Osteoblast (primary cell): ENCODE measurements at regions not wholly inside any gene's neighbourhood (a gene's known extent, or its start where the extent isn't known, plus 50 kb on each side); places are given as distances from the start of the nearest gene placed in this dataset.

ENCODE experiments used
- DNase-seq: peaks from one replicate; pipeline ENCODE4 v3.0.0; 2011; ENCODE audit warnings: low spot score, mixed read lengths; ENCODE audit not compliant: insufficient read length; ENCODE audit errors: missing footprints
- H2AFZ ChIP-seq: 2 replicates; pipeline ENCODE4 v1.6.0; 2011; ENCODE audit warnings: mild to moderate bottlenecking, low read length
- H3K27ac ChIP-seq: 2 replicates; pipeline ENCODE4 v1.5.1; 2011; ENCODE audit warnings: mild to moderate bottlenecking, low read depth, low read length, moderate library complexity
- H3K27me3 ChIP-seq: 2 replicates; pipeline ENCODE4 v1.6.0; 2012; ENCODE audit warnings: mild to moderate bottlenecking, control low read depth, inconsistent platforms, low read length, moderate library complexity; ENCODE audit not compliant: insufficient read depth
- H3K36me3 ChIP-seq: 2 replicates; pipeline ENCODE4 v1.5.1; 2011; ENCODE audit warnings: mild to moderate bottlenecking, low read length, control low read depth, moderate library complexity; ENCODE audit not compliant: insufficient read depth
- H3K4me1 ChIP-seq: 2 replicates; pipeline ENCODE4 v1.5.1; 2011; ENCODE audit warnings: mild to moderate bottlenecking, low read length, control low read depth, moderate library complexity; ENCODE audit not compliant: insufficient read depth
- H3K4me2 ChIP-seq: 2 replicates; pipeline ENCODE4 v1.6.0; 2011; ENCODE audit warnings: mild to moderate bottlenecking, low read length; ENCODE audit not compliant: insufficient read depth
- H3K4me3 ChIP-seq: fragments of 200-600 bp; sonication (generic); 3 replicates; pipeline ENCODE4 v1.5.1; 2012; ENCODE audit warnings: mild to moderate bottlenecking, low read length, inconsistent platforms; ENCODE audit not compliant: insufficient read depth
- H3K79me2 ChIP-seq: 2 replicates; pipeline ENCODE4 v1.6.0; 2012; ENCODE audit warnings: mild to moderate bottlenecking, low read length, control low read depth, inconsistent platforms; ENCODE audit not compliant: insufficient read depth
- H3K9me3 ChIP-seq: 2 replicates; pipeline ENCODE4 v1.5.1; 2011; ENCODE audit warnings: low read depth, low read length, control low read depth
- H4K20me1 ChIP-seq: 2 replicates; pipeline ENCODE4 v1.6.0; 2012; ENCODE audit warnings: mild to moderate bottlenecking, low read length, control low read depth; ENCODE audit not compliant: insufficient read depth
- TF ChIP-seq, protein P1 (sequence below): IDR thresholded peaks from 2 replicates; pipeline ENCODE4 v1.5.1; 2011; ENCODE audit warnings: mild to moderate bottlenecking, low read depth, low read length, moderate library complexity; ENCODE audit errors: extremely low read depth

DNA sequence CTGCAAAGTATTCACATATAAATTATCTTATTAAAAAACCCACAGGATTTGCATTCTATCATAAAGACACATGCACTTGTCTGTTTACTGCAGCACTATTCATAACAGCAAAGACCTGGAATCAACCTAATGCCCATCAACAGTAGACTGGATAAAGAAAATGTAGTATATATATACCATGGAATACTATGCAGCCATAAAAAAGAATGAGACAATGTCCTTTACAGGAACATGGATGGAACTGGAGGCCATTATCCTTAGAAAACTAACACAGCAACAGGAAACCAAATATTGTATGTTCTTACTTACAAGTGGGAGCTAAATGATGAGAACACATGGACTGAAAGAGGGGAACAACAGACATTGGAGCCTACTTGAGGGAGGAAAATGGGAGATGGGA lies 97.0 kb downstream of the FAM217A start:
- DNase-seq = no peak
- no peaks in the 10 kb centered on the region for H3K79me2 ChIP-seq

DNA sequence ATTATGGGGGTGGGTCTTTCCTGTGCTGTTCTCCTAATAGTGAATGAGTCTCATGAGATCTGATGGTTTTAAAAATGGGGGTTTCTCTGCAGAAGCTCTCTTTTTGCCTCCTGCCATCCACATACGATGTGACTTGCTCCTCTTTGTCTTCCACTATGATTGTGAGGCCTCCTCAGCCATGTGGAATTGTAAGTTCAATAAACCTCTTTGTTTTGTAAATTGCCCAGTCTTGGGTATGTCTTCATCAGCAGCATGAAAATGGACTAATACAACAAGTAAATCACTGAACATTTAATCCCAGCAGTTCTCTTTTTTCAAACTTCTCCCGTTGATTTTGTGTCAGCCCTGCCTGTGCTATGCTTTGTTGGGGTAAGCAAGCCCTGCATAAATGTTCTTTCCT lies 95.2 kb downstream of the FAM217A start:
- DNase-seq = no peak
- Histone ChIP-seq H3K27ac (no peak overlapping the region), H3K4me2 (no peak overlapping the region), H3K27me3 (no peaks in the 10 kb centered on the region), H3K79me2 (no peaks in the 10 kb centered on the region), H2AFZ (no peak overlapping the region), H3K4me3 (no peak overlapping the region), H3K9me3 (no peaks in the 10 kb centered on the region), H3K36me3 (no peaks in the 10 kb centered on the region), H3K4me1 (peaks cover 12% of the 10 kb centered on the region), H4K20me1 (no peaks in the 10 kb centered on the region)
- TF ChIP-seq, protein P1, sequence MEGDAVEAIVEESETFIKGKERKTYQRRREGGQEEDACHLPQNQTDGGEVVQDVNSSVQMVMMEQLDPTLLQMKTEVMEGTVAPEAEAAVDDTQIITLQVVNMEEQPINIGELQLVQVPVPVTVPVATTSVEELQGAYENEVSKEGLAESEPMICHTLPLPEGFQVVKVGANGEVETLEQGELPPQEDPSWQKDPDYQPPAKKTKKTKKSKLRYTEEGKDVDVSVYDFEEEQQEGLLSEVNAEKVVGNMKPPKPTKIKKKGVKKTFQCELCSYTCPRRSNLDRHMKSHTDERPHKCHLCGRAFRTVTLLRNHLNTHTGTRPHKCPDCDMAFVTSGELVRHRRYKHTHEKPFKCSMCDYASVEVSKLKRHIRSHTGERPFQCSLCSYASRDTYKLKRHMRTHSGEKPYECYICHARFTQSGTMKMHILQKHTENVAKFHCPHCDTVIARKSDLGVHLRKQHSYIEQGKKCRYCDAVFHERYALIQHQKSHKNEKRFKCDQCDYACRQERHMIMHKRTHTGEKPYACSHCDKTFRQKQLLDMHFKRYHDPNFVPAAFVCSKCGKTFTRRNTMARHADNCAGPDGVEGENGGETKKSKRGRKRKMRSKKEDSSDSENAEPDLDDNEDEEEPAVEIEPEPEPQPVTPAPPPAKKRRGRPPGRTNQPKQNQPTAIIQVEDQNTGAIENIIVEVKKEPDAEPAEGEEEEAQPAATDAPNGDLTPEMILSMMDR = no peak

More for the DNA sequence above, 97.0 kb downstream of the FAM217A start:
- Histone ChIP-seq H3K27me3 (no peaks in the 10 kb centered on the region), H3K9me3 (no peaks in the 10 kb centered on the region), H2AFZ (no peak overlapping the region), H3K4me3 (no peak overlapping the region), H3K4me2 (no peak overlapping the region), H4K20me1 (no peaks in the 10 kb centered on the region), H3K27ac (no peak overlapping the region), H3K4me1 (peaks cover 18% of the 10 kb centered on the region), H3K36me3 (no peaks in the 10 kb centered on the region)
- TF ChIP-seq, protein P1 = no peak

DNA sequence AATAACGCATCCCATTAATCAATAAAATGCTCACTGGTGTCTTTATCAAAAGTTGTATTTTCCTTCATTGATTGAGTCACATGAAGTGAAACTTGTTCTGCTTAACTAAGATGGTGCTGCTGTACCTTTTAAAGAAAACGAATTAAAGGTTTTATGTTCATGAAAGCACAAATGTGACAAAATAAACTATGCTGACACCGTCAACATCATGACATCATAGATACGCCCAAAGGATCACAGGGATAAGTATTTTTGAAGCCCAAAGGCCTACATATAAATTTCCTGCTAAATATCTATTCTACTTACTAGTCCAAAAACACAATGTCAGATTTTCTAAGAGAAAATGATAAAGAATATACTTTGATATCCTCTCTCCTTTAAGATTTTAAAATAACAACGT lies 94.4 kb downstream of the FAM217A start:
- H2AFZ ChIP-seq = no peak overlapping the region
- TF ChIP-seq, protein P1 = no peak
- no peak for DNase-seq

DNA sequence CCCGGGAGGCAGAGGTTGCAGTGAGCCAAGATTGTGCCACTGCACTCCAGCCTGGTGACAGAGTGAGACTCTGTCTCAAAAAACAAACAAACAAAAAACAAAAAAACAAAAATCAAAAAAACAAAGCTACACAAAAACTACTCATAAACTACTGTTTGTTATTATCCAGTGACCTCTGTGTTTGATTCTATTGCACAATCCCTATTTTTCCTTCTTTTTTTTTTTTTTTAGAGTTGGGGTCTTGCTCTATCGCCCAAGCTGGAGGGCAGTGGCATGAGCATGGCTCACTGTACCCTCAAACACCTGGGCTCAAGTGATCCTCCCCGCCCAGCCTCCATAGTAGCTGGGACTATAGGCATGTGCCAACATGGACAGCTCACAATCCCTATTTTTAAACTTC lies 92.7 kb downstream of the FAM217A start:
- no peak overlapping the region for H3K27ac ChIP-seq
- H3K4me3 ChIP-seq = no peak overlapping the region
- H3K79me2 ChIP-seq = peaks cover 4% of the 10 kb centered on the region
- H2AFZ ChIP-seq = no peak overlapping the region
- H3K4me1 ChIP-seq = peaks cover 15% of the 10 kb centered on the region
- H3K27me3 ChIP-seq = no peaks in the 10 kb centered on the region
- TF ChIP-seq, protein P1 = no peak
- H3K4me2 ChIP-seq = no peak overlapping the region
- H3K9me3 ChIP-seq = no peaks in the 10 kb centered on the region
- no peak for DNase-seq
- no peaks in the 10 kb centered on the region for H4K20me1 ChIP-seq
- no peaks in the 10 kb centered on the region for H3K36me3 ChIP-seq

More for the DNA sequence above, 94.4 kb downstream of the FAM217A start:
- peaks cover 11% of the 10 kb centered on the region for H3K4me1 ChIP-seq
- peaks cover 2% of the 10 kb centered on the region for H3K79me2 ChIP-seq
- H4K20me1 ChIP-seq = no peaks in the 10 kb centered on the region
- H3K36me3 ChIP-seq = no peaks in the 10 kb centered on the region
- H3K9me3 ChIP-seq = no peaks in the 10 kb centered on the region
- H3K4me2 ChIP-seq = no peak overlapping the region
- H3K4me3 ChIP-seq = no peak overlapping the region
- no peaks in the 10 kb centered on the region for H3K27me3 ChIP-seq
- no peak overlapping the region for H3K27ac ChIP-seq
